ENCODE measurements at regions not wholly inside any gene's neighbourhood (a gene's known extent, or its start where the extent isn't known, plus 50 kb on each side); places are given as distances from the start of the nearest gene placed in this dataset.

DNA sequence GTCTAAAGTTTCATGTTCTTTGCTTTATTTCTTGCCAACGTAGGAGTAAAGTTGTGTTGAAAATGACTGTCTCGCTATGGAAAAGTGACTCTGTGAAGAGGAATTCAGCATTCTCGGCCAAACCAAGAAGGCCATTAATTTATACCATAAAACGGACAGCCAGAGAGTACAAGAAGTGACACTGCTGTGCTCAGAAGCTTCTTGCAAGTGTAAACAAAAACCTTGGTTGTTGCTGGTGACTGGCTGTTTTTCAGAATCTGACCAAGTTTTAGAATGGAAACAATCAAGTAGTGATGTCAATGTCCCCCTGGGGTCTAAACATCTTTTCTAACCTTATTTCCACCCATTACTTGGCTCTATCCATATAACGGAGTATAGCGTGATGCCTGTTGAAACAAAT lies 201.9 kb downstream of the INHBA start:
- TF ChIP-seq EGR1 (IDR thresholded peaks at IDR 0.05): no peak
- TF ChIP-seq, protein P1, sequence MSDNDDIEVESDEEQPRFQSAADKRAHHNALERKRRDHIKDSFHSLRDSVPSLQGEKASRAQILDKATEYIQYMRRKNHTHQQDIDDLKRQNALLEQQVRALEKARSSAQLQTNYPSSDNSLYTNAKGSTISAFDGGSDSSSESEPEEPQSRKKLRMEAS (IDR thresholded peaks at IDR 0.05): no peak
- no peak for TF ChIP-seq TAF1 (IDR thresholded peaks at IDR 0.05; ENCODE audit: low read depth)
- no peak for TF ChIP-seq NFIC (IDR thresholded peaks at IDR 0.05)
- no peak for TF ChIP-seq YY1 (IDR thresholded peaks at IDR 0.05; ENCODE audit: low read depth)
- no peak for TF ChIP-seq EP300 (IDR thresholded peaks at IDR 0.05; ENCODE audit: borderline replicate concordance)
- no peak for TF ChIP-seq TCF12 (IDR thresholded peaks at IDR 0.05; ENCODE audit: low read depth)
- no peak for TF ChIP-seq RAD21 (IDR thresholded peaks at IDR 0.05; ENCODE audit: low read depth)
- TF ChIP-seq, protein P2, sequence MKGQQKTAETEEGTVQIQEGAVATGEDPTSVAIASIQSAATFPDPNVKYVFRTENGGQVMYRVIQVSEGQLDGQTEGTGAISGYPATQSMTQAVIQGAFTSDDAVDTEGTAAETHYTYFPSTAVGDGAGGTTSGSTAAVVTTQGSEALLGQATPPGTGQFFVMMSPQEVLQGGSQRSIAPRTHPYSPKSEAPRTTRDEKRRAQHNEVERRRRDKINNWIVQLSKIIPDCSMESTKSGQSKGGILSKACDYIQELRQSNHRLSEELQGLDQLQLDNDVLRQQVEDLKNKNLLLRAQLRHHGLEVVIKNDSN (IDR thresholded peaks at IDR 0.05): no peak
- no peak for TF ChIP-seq TEAD4 (IDR thresholded peaks at IDR 0.05)
- no peak for TF ChIP-seq CREB1 (IDR thresholded peaks at IDR 0.05; ENCODE audit: low read depth)
- TF ChIP-seq CEBPB (IDR thresholded peaks at IDR 0.05): no peak
- TF ChIP-seq, protein P3, sequence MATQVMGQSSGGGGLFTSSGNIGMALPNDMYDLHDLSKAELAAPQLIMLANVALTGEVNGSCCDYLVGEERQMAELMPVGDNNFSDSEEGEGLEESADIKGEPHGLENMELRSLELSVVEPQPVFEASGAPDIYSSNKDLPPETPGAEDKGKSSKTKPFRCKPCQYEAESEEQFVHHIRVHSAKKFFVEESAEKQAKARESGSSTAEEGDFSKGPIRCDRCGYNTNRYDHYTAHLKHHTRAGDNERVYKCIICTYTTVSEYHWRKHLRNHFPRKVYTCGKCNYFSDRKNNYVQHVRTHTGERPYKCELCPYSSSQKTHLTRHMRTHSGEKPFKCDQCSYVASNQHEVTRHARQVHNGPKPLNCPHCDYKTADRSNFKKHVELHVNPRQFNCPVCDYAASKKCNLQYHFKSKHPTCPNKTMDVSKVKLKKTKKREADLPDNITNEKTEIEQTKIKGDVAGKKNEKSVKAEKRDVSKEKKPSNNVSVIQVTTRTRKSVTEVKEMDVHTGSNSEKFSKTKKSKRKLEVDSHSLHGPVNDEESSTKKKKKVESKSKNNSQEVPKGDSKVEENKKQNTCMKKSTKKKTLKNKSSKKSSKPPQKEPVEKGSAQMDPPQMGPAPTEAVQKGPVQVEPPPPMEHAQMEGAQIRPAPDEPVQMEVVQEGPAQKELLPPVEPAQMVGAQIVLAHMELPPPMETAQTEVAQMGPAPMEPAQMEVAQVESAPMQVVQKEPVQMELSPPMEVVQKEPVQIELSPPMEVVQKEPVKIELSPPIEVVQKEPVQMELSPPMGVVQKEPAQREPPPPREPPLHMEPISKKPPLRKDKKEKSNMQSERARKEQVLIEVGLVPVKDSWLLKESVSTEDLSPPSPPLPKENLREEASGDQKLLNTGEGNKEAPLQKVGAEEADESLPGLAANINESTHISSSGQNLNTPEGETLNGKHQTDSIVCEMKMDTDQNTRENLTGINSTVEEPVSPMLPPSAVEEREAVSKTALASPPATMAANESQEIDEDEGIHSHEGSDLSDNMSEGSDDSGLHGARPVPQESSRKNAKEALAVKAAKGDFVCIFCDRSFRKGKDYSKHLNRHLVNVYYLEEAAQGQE (IDR thresholded peaks at IDR 0.05; ENCODE audit: low read depth): no peak
- TF ChIP-seq FOXM1 (IDR thresholded peaks at IDR 0.05; ENCODE audit: borderline replicate concordance, low read depth): no peak
- no peak for TF ChIP-seq ZBTB7A (IDR thresholded peaks at IDR 0.05; ENCODE audit: low read depth)

DNA sequence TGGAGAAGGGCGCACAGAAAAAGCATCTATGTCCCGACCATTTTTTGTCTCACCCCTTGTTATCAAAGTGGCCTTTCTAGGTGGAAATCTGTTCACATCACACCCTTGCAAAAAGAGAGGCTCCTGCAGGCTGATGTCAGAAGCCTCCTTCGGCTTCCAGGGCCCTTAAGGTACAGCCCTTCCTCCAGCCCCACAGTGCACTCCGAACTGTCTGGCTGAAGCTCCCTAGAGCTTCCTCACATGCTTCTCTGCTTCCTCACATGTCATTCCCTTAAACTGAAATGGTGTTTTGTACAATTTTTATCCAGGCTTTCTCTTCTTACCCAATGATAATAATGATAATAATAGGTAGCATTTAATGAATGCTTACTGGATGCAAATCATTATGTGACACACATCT lies 210.3 kb downstream of the INHBA start:
- no peak for TF ChIP-seq EP300 (IDR thresholded peaks at IDR 0.05; ENCODE audit: borderline replicate concordance)
- TF ChIP-seq EGR1 (IDR thresholded peaks at IDR 0.05): no peak
- TF ChIP-seq CREB1 (IDR thresholded peaks at IDR 0.05; ENCODE audit: low read depth): no peak
- TF ChIP-seq TAF1 (IDR thresholded peaks at IDR 0.05; ENCODE audit: low read depth): no peak
- no peak for TF ChIP-seq YY1 (IDR thresholded peaks at IDR 0.05; ENCODE audit: low read depth)
- TF ChIP-seq CEBPB (IDR thresholded peaks at IDR 0.05): no peak
- no peak for TF ChIP-seq NFIC (IDR thresholded peaks at IDR 0.05)
- no peak for TF ChIP-seq FOXM1 (IDR thresholded peaks at IDR 0.05; ENCODE audit: borderline replicate concordance, low read depth)
- no peak for TF ChIP-seq RAD21 (IDR thresholded peaks at IDR 0.05; ENCODE audit: low read depth)
- no peak for TF ChIP-seq TCF12 (IDR thresholded peaks at IDR 0.05; ENCODE audit: low read depth)
- no peak for TF ChIP-seq TEAD4 (IDR thresholded peaks at IDR 0.05)
- no peak for TF ChIP-seq ZBTB7A (IDR thresholded peaks at IDR 0.05; ENCODE audit: low read depth)
- TF ChIP-seq, protein P1 (IDR thresholded peaks at IDR 0.05): no peak
- TF ChIP-seq, protein P3 (IDR thresholded peaks at IDR 0.05; ENCODE audit: low read depth): no peak
- TF ChIP-seq, protein P2 (IDR thresholded peaks at IDR 0.05): no peak

DNA sequence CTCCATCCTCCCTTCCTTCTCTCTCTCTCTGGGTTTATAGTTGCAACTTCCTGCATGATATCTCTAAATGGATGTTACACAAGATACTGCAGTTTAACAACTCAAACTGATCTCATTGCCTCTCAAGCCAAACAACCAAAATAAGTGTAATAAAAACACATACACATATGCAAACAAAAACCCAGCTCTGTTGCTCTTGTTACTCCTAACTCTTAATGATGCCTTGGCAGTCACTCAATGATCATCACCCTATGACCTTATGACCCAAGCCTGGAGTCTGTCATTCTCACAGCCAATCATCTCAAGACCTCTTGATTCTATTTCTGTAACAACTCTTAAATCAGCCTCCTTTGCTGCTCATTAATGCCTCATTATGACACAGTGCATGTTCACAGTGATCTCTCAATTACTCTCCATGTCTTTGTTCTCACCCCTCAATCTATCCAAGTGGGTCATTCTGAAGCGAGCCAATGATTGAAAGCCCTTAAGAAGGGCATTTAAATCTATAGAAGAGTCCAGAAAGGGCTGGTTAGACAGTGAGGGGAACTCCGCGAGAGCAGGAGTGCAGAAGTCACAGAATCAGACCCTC lies 210.9 kb downstream of the INHBA start:
- TF ChIP-seq TCF12 (IDR thresholded peaks at IDR 0.05; ENCODE audit: low read depth) (no peak), ZBTB7A (IDR thresholded peaks at IDR 0.05; ENCODE audit: low read depth) (no peak), RAD21 (IDR thresholded peaks at IDR 0.05; ENCODE audit: low read depth) (no peak), EGR1 (IDR thresholded peaks at IDR 0.05) (no peak), YY1 (IDR thresholded peaks at IDR 0.05; ENCODE audit: low read depth) (no peak), CEBPB (IDR thresholded peaks at IDR 0.05) (no peak), TAF1 (IDR thresholded peaks at IDR 0.05; ENCODE audit: low read depth) (no peak), CREB1 (IDR thresholded peaks at IDR 0.05; ENCODE audit: low read depth) (no peak), EP300 (IDR thresholded peaks at IDR 0.05; ENCODE audit: borderline replicate concordance) (no peak), NFIC (IDR thresholded peaks at IDR 0.05) (no peak)
- TF ChIP-seq, protein P2 (IDR thresholded peaks at IDR 0.05): no peak

DNA sequence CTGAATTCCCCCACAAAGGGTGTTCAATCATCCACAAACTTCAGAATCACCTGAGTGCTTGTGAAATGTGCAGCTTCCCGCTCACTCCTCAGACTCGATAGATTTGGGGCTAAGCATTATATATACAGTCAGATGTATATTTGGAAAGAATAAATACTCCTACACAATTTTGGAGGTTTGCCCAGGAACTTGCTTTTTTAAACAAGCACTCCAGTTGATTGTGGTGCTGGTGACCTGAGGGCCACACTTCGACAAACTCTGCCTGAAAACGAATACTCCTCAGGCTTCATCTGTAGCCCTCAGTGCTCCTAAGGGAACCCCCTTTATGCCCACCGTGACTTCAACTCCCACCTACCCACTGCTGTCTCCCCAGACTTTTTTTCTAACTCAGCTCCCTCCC lies 211.6 kb downstream of the INHBA start:
- TF ChIP-seq EP300 (IDR thresholded peaks at IDR 0.05; ENCODE audit: borderline replicate concordance): no peak
- TF ChIP-seq TCF12 (IDR thresholded peaks at IDR 0.05; ENCODE audit: low read depth): no peak
- no peak for TF ChIP-seq TAF1 (IDR thresholded peaks at IDR 0.05; ENCODE audit: low read depth)
- TF ChIP-seq CREB1 (IDR thresholded peaks at IDR 0.05; ENCODE audit: low read depth): no peak
- TF ChIP-seq, protein P1 (IDR thresholded peaks at IDR 0.05): no peak
- TF ChIP-seq RAD21 (IDR thresholded peaks at IDR 0.05; ENCODE audit: low read depth): no peak
- TF ChIP-seq, protein P3 (IDR thresholded peaks at IDR 0.05; ENCODE audit: low read depth): no peak
- TF ChIP-seq ZBTB7A (IDR thresholded peaks at IDR 0.05; ENCODE audit: low read depth): no peak
- no peak for TF ChIP-seq EGR1 (IDR thresholded peaks at IDR 0.05)
- no peak for TF ChIP-seq NFIC (IDR thresholded peaks at IDR 0.05)
- TF ChIP-seq TEAD4 (IDR thresholded peaks at IDR 0.05): no peak
- no peak for TF ChIP-seq FOXM1 (IDR thresholded peaks at IDR 0.05; ENCODE audit: borderline replicate concordance, low read depth)
- TF ChIP-seq, protein P2 (IDR thresholded peaks at IDR 0.05): no peak
- TF ChIP-seq YY1 (IDR thresholded peaks at IDR 0.05; ENCODE audit: low read depth): no peak

Measured in Ishikawa (cell line).